Trophoblast cell (in vitro differentiated cells and primary cell): ENCODE measurements at regions not wholly inside any gene's neighbourhood (a gene's known extent, or its start where the extent isn't known, plus 50 kb on each side); places are given as distances from the start of the nearest gene placed in this dataset.

Source experiments
- DNase-seq, 2 donors: peaks; one replicate each; pipeline ENCODE4 v3.0.0-alpha.2; 2016
- H2AFZ ChIP-seq: 2 replicates; pipeline ENCODE4 v1.6.1; 2013; ENCODE audit warnings: low read length, moderate library complexity, mild to moderate bottlenecking; ENCODE audit not compliant: insufficient read depth, poor library complexity
- H2AK5ac ChIP-seq: 2 replicates; pipeline ENCODE4 v1.6.1; 2013; ENCODE audit warnings: mild to moderate bottlenecking, low read length
- H2BK120ac ChIP-seq: 2 replicates; pipeline ENCODE4 v1.6.1; 2013; ENCODE audit warnings: low read length, mild to moderate bottlenecking, moderate library complexity; ENCODE audit not compliant: insufficient read depth, poor library complexity
- H2BK12ac ChIP-seq: 2 replicates; pipeline ENCODE4 v1.6.1; 2013; ENCODE audit warnings: mild to moderate bottlenecking, low read length, moderate library complexity
- H2BK5ac ChIP-seq: 2 replicates; pipeline ENCODE4 v1.6.1; 2013; ENCODE audit warnings: low read length, low read depth, moderate library complexity, mild to moderate bottlenecking; ENCODE audit not compliant: poor library complexity
- H3K14ac ChIP-seq: 2 replicates; pipeline ENCODE4 v1.6.1; 2013; ENCODE audit warnings: mild to moderate bottlenecking, low read length
- H3K18ac ChIP-seq: 2 replicates; pipeline ENCODE4 v1.6.1; 2013; ENCODE audit warnings: mild to moderate bottlenecking, low read length
- H3K23ac ChIP-seq: 2 replicates; pipeline ENCODE4 v1.6.1; 2013; ENCODE audit warnings: low read length
- H3K27ac ChIP-seq: 2 replicates; pipeline ENCODE4 v1.5.1; 2013; ENCODE audit warnings: low read depth, mild to moderate bottlenecking, inconsistent platforms, low read length, moderate library complexity
- H3K27me3 ChIP-seq: 2 replicates; pipeline ENCODE4 v1.6.1; 2013; ENCODE audit warnings: inconsistent platforms, mild to moderate bottlenecking, low read length, moderate library complexity; ENCODE audit not compliant: insufficient read depth
- H3K36me3 ChIP-seq, 2 experiments: 1 replicate in 1 of 2; 2 replicates in 1 of 2; pipeline ENCODE4 v1.6.1; 2013; ENCODE audit warnings: low read length in 2 of 2, mild to moderate bottlenecking in 2 of 2, moderate library complexity in 1 of 2; ENCODE audit not compliant: insufficient read depth in 2 of 2, control insufficient read depth in 1 of 2
- H3K4ac ChIP-seq: 2 replicates; pipeline ENCODE4 v1.6.1; 2013; ENCODE audit warnings: low read depth, mild to moderate bottlenecking, low read length, moderate library complexity
- H3K4me1 ChIP-seq, 2 experiments: 1 replicate in 1 of 2; 2 replicates in 1 of 2; pipeline ENCODE4 v1.6.1; 2013; ENCODE audit warnings: low read length in 2 of 2, mild to moderate bottlenecking in 2 of 2, moderate library complexity in 1 of 2; ENCODE audit not compliant: insufficient read depth in 2 of 2, control insufficient read depth in 1 of 2
- H3K4me2 ChIP-seq: 2 replicates; pipeline ENCODE4 v1.6.1; 2013; ENCODE audit warnings: inconsistent platforms, mild to moderate bottlenecking, low read length, moderate library complexity
- H3K4me3 ChIP-seq: 2 replicates; pipeline ENCODE4 v1.5.1; 2013; ENCODE audit warnings: mild to moderate bottlenecking, low read depth, low read length, inconsistent platforms
- H3K79me1 ChIP-seq: one replicate; pipeline ENCODE4 v1.6.1; 2013; ENCODE audit warnings: low read length
- H3K79me2 ChIP-seq: 2 replicates; pipeline ENCODE4 v1.6.1; 2013; ENCODE audit warnings: low read length, mild to moderate bottlenecking; ENCODE audit not compliant: control insufficient read depth, insufficient read depth, poor library complexity
- H3K9ac ChIP-seq: 2 replicates; pipeline ENCODE4 v1.6.1; 2013; ENCODE audit warnings: mild to moderate bottlenecking, low read length
- H3K9me3 ChIP-seq: 2 replicates; pipeline ENCODE4 v1.6.1; 2013; ENCODE audit warnings: low read depth, mild to moderate bottlenecking, control low read depth, inconsistent platforms, low read length; ENCODE audit not compliant: insufficient read depth
- H4K12ac ChIP-seq: 2 replicates; pipeline ENCODE4 v1.6.1; 2013; ENCODE audit warnings: low read depth, mild to moderate bottlenecking, low read length, moderate library complexity
- H4K8ac ChIP-seq: 2 replicates; pipeline ENCODE4 v1.6.1; 2013; ENCODE audit warnings: low read depth, mild to moderate bottlenecking, low read length, moderate library complexity
- H4K91ac ChIP-seq: one replicate; pipeline ENCODE4 v1.6.1; 2013; ENCODE audit warnings: low read depth, mild to moderate bottlenecking, low read length, moderate library complexity
- WGBS: extraction: QIAGEN DNeasy Blood & Tissue Kit; methylation state at CpG from one replicate; pipeline ENCODE4 v1.1.7; 2013; ENCODE audit warnings: missing lambda C conversion rate; ENCODE audit not compliant: insufficient read length, insufficient coverage; ENCODE audit errors: extremely low coverage; 5-methylcytosine and 5-hydroxymethylcytosine counted together

DNA sequence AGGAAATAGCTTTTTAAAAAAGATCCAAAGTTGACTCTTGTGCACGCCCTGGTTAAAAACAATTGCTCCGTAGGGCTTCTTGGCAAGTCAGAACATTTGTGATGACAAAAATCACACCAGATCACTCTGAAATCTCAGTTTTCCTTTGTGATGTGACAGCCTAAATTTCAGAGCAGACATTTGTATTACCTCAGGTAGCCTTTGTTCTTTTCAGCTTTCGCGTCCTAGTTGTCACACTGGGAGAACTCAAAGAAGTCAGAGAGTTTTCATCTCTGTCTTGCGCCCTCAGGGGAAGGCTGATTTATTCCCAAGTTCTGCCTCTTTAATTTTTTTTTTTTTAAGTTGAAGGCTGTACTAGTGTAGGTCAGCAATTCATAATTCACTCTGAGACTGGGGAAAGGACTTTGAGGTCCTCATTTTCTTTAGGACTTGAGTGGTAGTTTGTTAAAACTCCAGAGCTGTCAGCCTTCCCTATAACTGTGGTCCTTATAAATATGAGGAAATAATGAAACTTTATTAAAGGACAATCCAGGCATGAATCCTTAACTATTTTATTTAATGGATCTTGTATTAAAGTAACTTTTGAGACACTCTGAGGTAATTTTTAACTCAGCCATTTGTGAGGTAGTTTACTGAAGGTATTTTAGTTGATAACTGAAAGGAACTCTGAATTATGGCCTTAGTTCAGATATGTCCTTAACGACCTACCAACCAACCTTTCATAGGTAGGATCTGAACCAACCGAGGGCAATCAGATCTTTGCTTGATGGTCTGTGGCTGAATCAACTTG, 525.1 kb upstream of the FAM98A start:
- no CpG with 5 or more reads among the region's 7 CpGs for WGBS
- Histone ChIP-seq H3K18ac (no peak overlapping the region), H3K9me3 (no peaks in the 10 kb centered on the region)

GRCh38 chr2:34121076-34121475, 522.0 kb upstream of the FAM98A start:
- H4K8ac ChIP-seq = no peak overlapping the region
- H2AFZ ChIP-seq = no peak overlapping the region
- no peak overlapping the region for H3K4me3 ChIP-seq
- no peak overlapping the region for H3K18ac ChIP-seq
- no peaks in the 10 kb centered on the region for H3K4me1 ChIP-seq
- no peak overlapping the region for H4K12ac ChIP-seq
- H3K4ac ChIP-seq = no peak overlapping the region
- no peak overlapping the region for H3K14ac ChIP-seq
- no CpG with 5 or more reads among the region's 3 CpGs for WGBS
- DNase-seq = no peak
- no peak overlapping the region for H2BK12ac ChIP-seq
- no peak overlapping the region for H3K4me2 ChIP-seq
- no peaks in the 10 kb centered on the region for H3K27me3 ChIP-seq
- no peak overlapping the region for H3K27ac ChIP-seq
- no peaks in the 10 kb centered on the region for H3K79me2 ChIP-seq
- H3K23ac ChIP-seq = no peak overlapping the region
- H3K36me3 ChIP-seq = no peaks in the 10 kb centered on the region
- no peaks in the 10 kb centered on the region for H3K79me1 ChIP-seq
- H2AK5ac ChIP-seq = no peak overlapping the region
- no peak overlapping the region for H3K9ac ChIP-seq
- H3K9me3 ChIP-seq = no peaks in the 10 kb centered on the region
- H4K91ac ChIP-seq = no peak overlapping the region
- no peak overlapping the region for H2BK5ac ChIP-seq
- no peak overlapping the region for H2BK120ac ChIP-seq

More for the DNA sequence above, 525.1 kb upstream of the FAM98A start:
- Histone ChIP-seq H3K27me3 (no peaks in the 10 kb centered on the region), H3K4me2 (no peak overlapping the region), H3K4ac (no peak overlapping the region), H3K4me1 (no peaks in the 10 kb centered on the region), H4K12ac (no peak overlapping the region), H2BK120ac (no peak overlapping the region), H2AFZ (no peak overlapping the region), H3K4me3 (no peak overlapping the region), H4K91ac (no peak overlapping the region), H3K79me2 (no peaks in the 10 kb centered on the region), H3K14ac (no peak overlapping the region), H3K27ac (no peak overlapping the region), H4K8ac (no peak overlapping the region), H2AK5ac (no peak overlapping the region), H3K36me3 (no peaks in the 10 kb centered on the region), H3K9ac (no peak overlapping the region), H2BK5ac (no peak overlapping the region), H3K79me1 (no peaks in the 10 kb centered on the region), H2BK12ac (no peak overlapping the region), H3K23ac (no peak overlapping the region)
- no peak for DNase-seq

- no peak overlapping the region for H2AFZ ChIP-seq
- H4K91ac ChIP-seq = no peak overlapping the region
- no peaks in the 10 kb centered on the region for H3K79me1 ChIP-seq
- DNase-seq = no peak
- no peak overlapping the region for H3K27ac ChIP-seq
- H2BK5ac ChIP-seq = no peak overlapping the region
- no peaks in the 10 kb centered on the region for H3K36me3 ChIP-seq
- H2AK5ac ChIP-seq = no peak overlapping the region
- H3K4me1 ChIP-seq = no peaks in the 10 kb centered on the region
- H3K23ac ChIP-seq = no peak overlapping the region
- H3K27me3 ChIP-seq = no peaks in the 10 kb centered on the region
- H4K8ac ChIP-seq = no peak overlapping the region
- H3K79me2 ChIP-seq = no peaks in the 10 kb centered on the region
- H4K12ac ChIP-seq = no peak overlapping the region
- no peak overlapping the region for H3K4me3 ChIP-seq
- no peak overlapping the region for H2BK120ac ChIP-seq
- H3K14ac ChIP-seq = no peak overlapping the region
- H3K9ac ChIP-seq = no peak overlapping the region
- no peaks in the 10 kb centered on the region for H3K9me3 ChIP-seq
- H3K4ac ChIP-seq = no peak overlapping the region
- no peak overlapping the region for H2BK12ac ChIP-seq
- no CpG with 5 or more reads among the region's 1 CpG for WGBS
- no peak overlapping the region for H3K18ac ChIP-seq
- H3K4me2 ChIP-seq = no peak overlapping the region
Measured at GRCh38 chr2:34115076-34115475, 516.0 kb upstream of the FAM98A start.

- Histone ChIP-seq H3K9ac (no peak overlapping the region), H3K79me2 (no peaks in the 10 kb centered on the region), H3K27ac (no peak overlapping the region), H3K18ac (no peak overlapping the region), H2BK12ac (no peak overlapping the region), H3K27me3 (no peaks in the 10 kb centered on the region), H3K4ac (no peak overlapping the region), H4K12ac (no peak overlapping the region), H3K36me3 (no peaks in the 10 kb centered on the region), H3K23ac (no peak overlapping the region), H4K8ac (no peak overlapping the region), H3K4me2 (no peak overlapping the region), H3K9me3 (no peaks in the 10 kb centered on the region), H3K79me1 (no peaks in the 10 kb centered on the region), H4K91ac (no peak overlapping the region), H3K14ac (no peak overlapping the region), H2AK5ac (no peak overlapping the region), H3K4me1 (no peaks in the 10 kb centered on the region), H2BK120ac (no peak overlapping the region), H2BK5ac (no peak overlapping the region), H3K4me3 (no peak overlapping the region), H2AFZ (no peak overlapping the region)
- DNase-seq = no peak
- no CpG with 5 or more reads among the region's 1 CpG for WGBS
Measured at GRCh38 chr2:34112161-34112560, 513.1 kb upstream of the FAM98A start.
